OCI-LY7 (cell line): ENCODE measurements at regions not wholly inside any gene's neighbourhood (a gene's known extent, or its start where the extent isn't known, plus 50 kb on each side); places are given as distances from the start of the nearest gene placed in this dataset.

Experiments used
- CTCF ChIP-seq: fragments of 200-600 bp; sonication (generic); conservative IDR thresholded peaks from 2 replicates; pipeline ENCODE4 v1.5.1; 2014; ENCODE audit warnings: mild to moderate bottlenecking, antibody characterized with exemption, low read length, moderate library complexity, mixed read lengths
- EZH2phosphoT487 ChIP-seq: fragments of 200-600 bp; sonication (generic); IDR thresholded peaks from 2 replicates; pipeline ENCODE4 v1.6.1; 2018; ENCODE audit warnings: low read depth, borderline replicate concordance, mild to moderate bottlenecking, mixed run types, antibody characterized with exemption, low read length, moderate library complexity, mixed read lengths

- no peak for TF ChIP-seq CTCF
- no peak for TF ChIP-seq EZH2phosphoT487
Measured at GRCh38 chr13:50229960-50230661, 214.9 kb downstream of the KCNRG start.
